Lower leg skin (tissue), 3 donors: ENCODE measurements at regions not wholly inside any gene's neighbourhood (a gene's known extent, or its start where the extent isn't known, plus 50 kb on each side); places are given as distances from the start of the nearest gene placed in this dataset.

ENCODE experiments used
- CTCF ChIP-seq, 3 donors: fragments of 450-650 bp; IDR thresholded peaks; one replicate each; pipeline ENCODE4 v1.5.1; 2016; ENCODE audit warnings: antibody characterized with exemption in 3 of 3, mild to moderate bottlenecking in 3 of 3, moderate library complexity in 2 of 3
- POLR2A ChIP-seq, 2 donors: fragments of 450-650 bp; IDR thresholded peaks; one replicate each; pipeline ENCODE4 v1.6.1; 2016 to 2017; ENCODE audit warnings: antibody characterized with exemption in 2 of 2, mild to moderate bottlenecking in 1 of 2, moderate library complexity in 1 of 2

GRCh38 chr6:65900928-65901327, 193.9 kb upstream of the EYS start:
- no peak for TF ChIP-seq CTCF (IDR thresholded peaks at IDR 0.05)
- no peak for TF ChIP-seq POLR2A (IDR thresholded peaks at IDR 0.05)
